Skeletal muscle tissue (tissue), 3 donors: ENCODE measurements at regions not wholly inside any gene's neighbourhood (a gene's known extent, or its start where the extent isn't known, plus 50 kb on each side); places are given as distances from the start of the nearest gene placed in this dataset.

Experiments used
- H3K27ac ChIP-seq: one replicate; pipeline ENCODE4 v1.7.0; 2013; ENCODE audit warnings: mild to moderate bottlenecking, low read depth, low read length, inconsistent platforms
- H3K27me3 ChIP-seq, 3 donors: one replicate each; pipeline ENCODE4 v1.7.0; 2013; ENCODE audit warnings: low read length in 3 of 3; ENCODE audit not compliant: control insufficient read depth in 3 of 3, insufficient read depth in 3 of 3
- H3K36me3 ChIP-seq, 3 donors: one replicate each; pipeline ENCODE4 v1.7.0; 2013; ENCODE audit warnings: low read length in 3 of 3; ENCODE audit not compliant: control insufficient read depth in 3 of 3, insufficient read depth in 3 of 3
- H3K4me1 ChIP-seq, 3 donors: one replicate each; pipeline ENCODE4 v1.7.0; 2013; ENCODE audit warnings: low read length in 3 of 3, mild to moderate bottlenecking in 3 of 3; ENCODE audit not compliant: control insufficient read depth in 3 of 3, insufficient read depth in 3 of 3
- H3K4me3 ChIP-seq, 3 donors: one replicate each; pipeline ENCODE4 v1.7.0; 2013; ENCODE audit warnings: low read length in 3 of 3
- H3K9ac ChIP-seq, 3 donors: one replicate each; pipeline ENCODE4 v1.7.0; 2013; ENCODE audit warnings: low read length in 3 of 3, mild to moderate bottlenecking in 3 of 3, moderate library complexity in 2 of 3, low read depth in 1 of 3
- H3K9me3 ChIP-seq, 3 donors: one replicate each; pipeline ENCODE4 v1.7.0; 2013; ENCODE audit warnings: low read length in 3 of 3; ENCODE audit not compliant: control insufficient read depth in 3 of 3
- donor health status: Osteomylitis.

DNA sequence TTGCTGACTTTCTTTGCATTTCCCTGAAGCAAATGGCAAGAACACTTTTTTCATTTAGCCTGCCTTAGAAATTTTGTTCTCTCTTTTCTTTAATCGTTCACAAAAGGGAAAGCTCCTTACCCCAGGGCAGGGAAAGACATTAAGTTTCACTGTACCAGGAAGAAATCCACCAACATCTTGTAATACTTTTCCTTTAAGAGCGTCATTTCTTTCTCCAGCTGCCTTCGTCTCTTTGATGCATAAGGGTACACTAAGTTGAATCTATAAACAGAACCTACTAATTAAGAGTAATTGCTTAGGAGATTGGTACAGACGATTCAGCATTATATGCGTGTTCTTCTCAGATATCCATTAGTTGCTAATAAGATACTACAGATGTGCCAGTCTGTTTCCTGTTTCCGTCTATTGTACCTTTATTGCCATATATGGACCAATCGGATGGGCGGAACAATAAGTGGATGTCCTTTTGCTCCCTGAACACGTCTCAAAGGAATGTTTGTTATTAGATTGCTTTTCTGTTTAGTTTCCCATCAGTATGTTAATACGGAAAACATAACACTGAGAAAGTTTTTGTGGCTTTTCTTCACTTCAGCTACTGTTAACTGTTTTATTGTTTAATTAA, 276.7 kb upstream of the RARB start:
- no peaks in the 10 kb centered on the region for H3K9me3 ChIP-seq
- no peak overlapping the region for H3K9ac ChIP-seq

DNA sequence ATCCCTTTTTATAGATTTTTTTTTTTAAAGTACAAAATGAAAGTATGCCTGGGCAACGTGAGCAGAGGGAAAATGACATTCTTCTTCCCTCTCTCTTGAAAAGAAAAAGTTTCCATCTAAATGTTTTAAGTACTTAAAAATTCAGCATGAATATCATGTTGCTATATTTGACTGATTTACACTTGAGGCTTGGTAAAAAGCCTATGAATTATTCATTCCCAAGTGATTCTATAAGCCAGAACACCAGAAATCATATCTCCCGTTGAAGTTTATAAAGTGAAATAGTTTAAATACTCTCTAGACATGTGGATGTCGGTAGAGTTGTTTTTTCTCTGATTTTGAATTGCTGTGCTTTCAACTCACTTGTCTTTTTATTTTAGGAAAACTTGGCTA, 276.2 kb upstream of the RARB start:
- Histone ChIP-seq H3K9me3 (no peaks in the 10 kb centered on the region), H3K27me3 (no peaks in the 10 kb centered on the region), H3K36me3 (no peaks in the 10 kb centered on the region), H3K9ac (no peak overlapping the region), H3K4me1 (no peaks in the 10 kb centered on the region), H3K27ac (no peak overlapping the region), H3K4me3 (peak overlapping the region in 1 of 3 donors; percentile 52)

More for the DNA sequence above, 276.7 kb upstream of the RARB start:
- Histone ChIP-seq H3K4me3 (peak overlapping the region in 1 of 3 donors; percentile 52), H3K36me3 (no peaks in the 10 kb centered on the region), H3K27ac (no peak overlapping the region), H3K27me3 (no peaks in the 10 kb centered on the region), H3K4me1 (no peaks in the 10 kb centered on the region)

DNA sequence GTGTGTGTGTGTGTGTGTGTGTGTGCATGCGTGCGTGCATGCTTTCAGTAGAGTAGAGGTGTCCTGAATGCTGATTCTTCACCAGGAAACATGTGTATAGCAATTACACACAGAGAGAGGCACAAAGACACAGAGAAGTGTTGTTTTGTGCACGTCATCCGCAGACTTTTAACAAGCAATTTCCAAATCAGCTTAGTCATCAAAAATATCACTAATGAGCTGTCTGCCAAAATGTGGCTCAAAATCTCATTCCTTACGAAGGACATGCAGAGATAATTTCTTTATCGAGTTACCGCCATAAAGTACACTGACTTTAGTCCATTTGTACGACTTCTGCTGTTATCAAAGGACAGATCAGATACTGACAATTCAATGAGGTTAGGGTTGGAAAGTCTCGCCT, 274.9 kb upstream of the RARB start:
- Histone ChIP-seq H3K36me3 (no peaks in the 10 kb centered on the region), H3K9me3 (no peaks in the 10 kb centered on the region), H3K4me3 (no peak overlapping the region), H3K4me1 (no peaks in the 10 kb centered on the region), H3K27me3 (no peaks in the 10 kb centered on the region), H3K9ac (no peak overlapping the region), H3K27ac (no peak overlapping the region)

GRCh38 chr3:25153561-25153960, 274.5 kb upstream of the RARB start:
- no peak overlapping the region for H3K27ac ChIP-seq
- no peaks in the 10 kb centered on the region for H3K36me3 ChIP-seq
- no peaks in the 10 kb centered on the region for H3K27me3 ChIP-seq
- no peak overlapping the region for H3K9ac ChIP-seq
- no peak overlapping the region for H3K4me3 ChIP-seq
- no peaks in the 10 kb centered on the region for H3K9me3 ChIP-seq
- no peaks in the 10 kb centered on the region for H3K4me1 ChIP-seq

DNA sequence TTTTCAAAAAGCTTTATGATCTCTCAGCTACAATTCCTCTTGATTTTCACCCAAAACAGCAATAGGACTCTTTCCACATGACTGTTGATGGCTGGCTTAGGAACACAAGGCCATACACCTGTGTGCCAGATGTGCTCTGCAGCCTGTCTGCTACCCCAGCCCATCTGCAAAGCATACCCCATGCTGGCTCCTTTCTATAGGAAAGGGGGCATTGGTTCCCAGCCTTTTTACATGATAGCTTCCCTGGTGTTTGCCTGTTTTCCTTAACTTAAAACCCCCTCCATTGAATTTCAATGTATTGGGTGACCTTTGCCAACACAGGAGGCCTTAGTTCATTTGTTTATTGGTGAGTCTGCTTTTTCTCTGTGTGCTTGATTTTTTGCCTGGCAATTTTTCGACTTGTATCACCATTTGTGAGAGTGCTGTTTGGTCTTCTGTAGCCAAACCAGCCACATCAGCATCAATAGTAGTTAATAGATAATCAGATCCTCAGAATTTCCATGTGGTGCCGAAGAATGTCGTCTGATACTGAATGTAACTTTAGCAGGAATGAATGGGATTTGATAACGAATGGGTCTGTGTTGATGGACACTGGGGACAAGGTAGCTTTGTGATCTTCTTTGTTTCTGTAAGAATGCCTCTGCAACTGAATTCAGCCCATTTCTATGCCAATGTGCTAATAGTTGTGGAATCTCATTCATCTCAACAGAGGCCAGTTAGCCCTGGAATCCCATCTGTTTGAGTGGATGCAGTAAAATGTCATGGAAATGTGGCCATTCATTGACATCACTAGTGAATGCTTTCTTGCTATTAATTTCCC, 272.2 kb upstream of the RARB start:
- Histone ChIP-seq H3K4me1 (no peaks in the 10 kb centered on the region), H3K9me3 (no peaks in the 10 kb centered on the region), H3K36me3 (no peaks in the 10 kb centered on the region), H3K27me3 (no peaks in the 10 kb centered on the region), H3K27ac (no peak overlapping the region), H3K9ac (no peak overlapping the region), H3K4me3 (no peak overlapping the region)

DNA sequence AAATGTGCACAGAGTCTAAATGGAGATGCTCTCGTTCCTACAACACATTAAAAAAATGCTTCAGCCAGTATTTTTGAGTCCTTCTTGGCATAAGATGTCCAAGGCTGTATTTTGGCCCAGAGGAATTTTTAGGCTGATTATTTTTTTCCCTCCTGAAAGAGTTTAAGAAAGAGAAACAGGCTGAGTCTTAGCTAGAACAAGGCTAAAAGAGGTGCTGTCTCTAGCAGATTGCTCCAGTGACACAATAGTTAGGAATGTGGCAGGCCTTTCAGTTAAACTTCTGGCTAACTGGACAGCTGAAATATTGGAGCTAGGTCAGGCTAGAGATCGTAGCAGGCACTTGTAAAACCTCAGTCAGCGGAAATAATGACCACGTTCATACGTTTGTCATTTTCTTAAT, 271.4 kb upstream of the RARB start:
- Histone ChIP-seq H3K4me3 (no peak overlapping the region), H3K9ac (no peak overlapping the region), H3K9me3 (no peaks in the 10 kb centered on the region), H3K36me3 (no peaks in the 10 kb centered on the region), H3K27ac (no peak overlapping the region), H3K27me3 (no peaks in the 10 kb centered on the region), H3K4me1 (no peaks in the 10 kb centered on the region)

DNA sequence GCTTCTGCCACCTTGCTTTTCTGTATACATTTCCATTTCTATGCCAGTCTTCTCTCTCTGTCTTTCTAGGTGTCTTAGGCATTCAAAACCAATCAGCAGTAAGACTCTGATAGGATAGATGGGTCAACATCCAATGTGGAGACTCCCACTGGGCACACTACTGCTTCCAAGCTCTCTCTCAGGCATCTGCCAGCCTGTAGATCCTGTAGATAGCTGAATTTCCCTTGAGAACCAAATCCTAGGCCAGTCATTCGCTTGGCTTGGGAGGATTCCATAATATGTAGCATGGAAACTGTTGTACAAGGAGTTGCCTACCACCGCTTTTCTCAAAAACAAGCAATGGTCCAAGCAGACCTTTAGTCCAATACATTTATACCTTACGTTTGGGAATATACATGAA, 262.8 kb upstream of the RARB start:
- Histone ChIP-seq H3K27me3 (no peaks in the 10 kb centered on the region), H3K9me3 (no peaks in the 10 kb centered on the region), H3K4me3 (no peak overlapping the region), H3K36me3 (no peaks in the 10 kb centered on the region), H3K9ac (no peak overlapping the region), H3K27ac (no peak overlapping the region), H3K4me1 (no peaks in the 10 kb centered on the region)

DNA sequence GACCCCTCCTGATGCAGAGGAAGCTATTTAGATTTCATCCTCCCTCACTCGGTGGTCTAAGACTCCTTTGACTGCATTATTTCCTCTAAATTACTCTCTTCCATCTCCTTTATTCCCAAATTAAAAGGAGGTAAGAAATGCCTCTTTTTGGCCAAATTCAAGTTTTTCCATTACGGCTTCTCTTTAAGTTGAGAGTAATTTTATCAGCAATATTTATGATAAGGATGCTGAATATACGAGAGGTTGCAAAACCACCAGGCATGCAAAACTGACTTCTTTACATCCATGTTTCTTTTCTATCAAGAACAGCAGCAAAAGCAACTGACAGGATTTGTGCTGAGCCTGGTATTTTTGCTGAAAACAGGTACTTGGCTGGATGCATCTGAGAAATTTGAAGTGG, 262.0 kb upstream of the RARB start:
- no peaks in the 10 kb centered on the region for H3K9me3 ChIP-seq
- H3K9ac ChIP-seq = no peak overlapping the region
- H3K4me3 ChIP-seq = no peak overlapping the region
- H3K27me3 ChIP-seq = no peaks in the 10 kb centered on the region
- no peak overlapping the region for H3K27ac ChIP-seq
- H3K36me3 ChIP-seq = no peaks in the 10 kb centered on the region
- no peaks in the 10 kb centered on the region for H3K4me1 ChIP-seq

- Histone ChIP-seq H3K4me3 (no peak overlapping the region), H3K9me3 (no peaks in the 10 kb centered on the region), H3K27ac (no peak overlapping the region), H3K27me3 (no peaks in the 10 kb centered on the region), H3K9ac (no peak overlapping the region), H3K4me1 (no peaks in the 10 kb centered on the region), H3K36me3 (no peaks in the 10 kb centered on the region)
These were observed 258.9 kb upstream of the RARB start for GRCh38 chr3:25169151-25169550.

DNA sequence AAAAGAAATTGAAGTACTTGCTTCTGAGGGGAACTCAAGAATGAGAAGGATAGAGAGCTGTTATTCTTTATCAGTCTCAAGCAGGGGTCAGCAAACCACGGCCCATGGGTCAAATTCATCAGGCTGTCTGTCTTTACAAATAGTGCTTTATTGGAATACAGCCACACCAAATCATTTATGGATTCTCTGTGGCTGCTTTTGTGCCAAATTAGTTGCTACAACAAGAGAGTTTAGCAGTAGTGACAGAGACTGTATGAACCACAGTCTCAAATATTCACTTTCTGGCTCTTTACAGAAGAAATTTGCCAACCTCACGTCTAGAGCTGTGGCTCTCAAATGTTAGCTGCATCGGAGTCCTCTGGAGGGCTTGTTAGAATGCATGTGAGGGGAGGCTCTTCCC, 258.0 kb upstream of the RARB start:
- Histone ChIP-seq H3K36me3 (no peaks in the 10 kb centered on the region), H3K9ac (no peak overlapping the region), H3K4me3 (no peak overlapping the region), H3K4me1 (no peaks in the 10 kb centered on the region), H3K27ac (no peak overlapping the region), H3K9me3 (no peaks in the 10 kb centered on the region), H3K27me3 (no peaks in the 10 kb centered on the region)
